ENCODE measurements at regions not wholly inside any gene's neighbourhood (a gene's known extent, or its start where the extent isn't known, plus 50 kb on each side); places are given as distances from the start of the nearest gene placed in this dataset.

GRCh38 chr11:43558556-43559127 is 121.9 kb upstream of the HSD17B12 start:
- TF ChIP-seq CTCF (IDR thresholded peaks at IDR 0.05), result no peak
- no peak for TF ChIP-seq POLR2A (IDR thresholded peaks at IDR 0.05)
- TF ChIP-seq POLR2AphosphoS5 (IDR thresholded peaks at IDR 0.05), result no peak
